GM21515 (cell line): ENCODE measurements at regions not wholly inside any gene's neighbourhood (a gene's known extent, or its start where the extent isn't known, plus 50 kb on each side); places are given as distances from the start of the nearest gene placed in this dataset.
"Not testable (repeated sequence)": the region's sequence is repeated elsewhere in the genome, so short reads cannot be mapped to it uniquely, and the experiment has no call there.

ENCODE experiments used
- ATAC-seq: cut with Tn5 transposase; IDR thresholded peaks from one replicate; pipeline ENCODE4 v1.9.1; 2021; ENCODE audit not compliant: unreplicated experiment

DNA sequence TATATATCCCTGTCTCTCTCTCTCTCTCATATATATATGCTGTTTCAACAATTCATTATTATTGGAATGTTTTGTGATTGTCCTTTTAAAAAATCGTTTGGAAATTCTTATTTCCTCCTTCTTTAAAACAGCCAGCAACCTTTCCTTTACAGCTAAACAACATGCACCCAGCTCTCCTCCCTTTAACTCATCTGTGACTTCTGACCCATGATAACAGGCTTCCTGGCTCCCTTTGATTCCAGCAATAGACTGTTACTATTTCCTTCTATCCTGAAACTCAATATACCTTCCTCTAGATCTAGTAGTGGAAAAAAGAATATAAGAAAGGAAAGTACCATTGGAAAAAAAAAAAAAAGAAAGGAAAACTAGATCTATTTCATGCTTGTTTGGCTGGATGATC, 254.7 kb upstream of the RGMB start:
- ATAC-seq: no peak

DNA sequence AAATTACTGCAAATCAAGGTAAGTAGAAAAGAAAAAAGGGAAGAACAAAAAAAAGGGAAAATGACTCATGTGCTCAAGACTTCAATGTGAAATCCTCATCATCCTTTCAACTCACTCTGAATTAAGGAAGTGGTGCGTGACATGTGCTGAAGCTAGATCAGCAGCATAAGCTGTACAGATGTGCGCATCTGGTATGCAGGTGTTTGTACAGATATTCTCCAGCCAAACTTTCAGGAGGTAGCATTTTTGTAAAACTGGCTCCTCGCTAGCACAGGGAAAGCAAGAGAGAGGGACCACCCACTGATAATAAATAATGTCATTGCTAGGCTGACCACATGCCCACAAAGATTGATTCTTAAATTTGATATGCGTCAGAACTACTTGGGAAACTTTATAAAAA, 253.9 kb upstream of the RGMB start:
- ATAC-seq: no peak

DNA sequence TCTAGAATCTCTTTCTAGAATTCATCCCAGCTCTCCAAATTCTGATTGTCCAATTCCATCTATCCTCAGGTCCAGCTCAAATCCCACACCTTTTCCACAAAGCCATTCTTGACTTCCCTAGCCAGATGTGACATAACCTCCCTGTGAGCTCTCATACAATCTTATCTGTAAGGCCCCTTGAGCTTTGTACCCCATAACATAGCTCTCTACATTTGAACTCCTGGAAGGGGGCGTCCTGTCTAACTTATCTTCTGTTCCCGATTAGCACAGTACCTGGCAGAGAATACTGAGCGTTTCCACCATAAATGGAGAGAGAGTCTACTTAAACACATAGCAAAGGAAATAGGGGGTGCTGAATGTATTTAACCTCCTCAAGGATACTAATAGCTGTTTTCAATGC, 251.6 kb upstream of the RGMB start:
- no peak for ATAC-seq

GRCh38 chr5:98524773-98525172, 248.7 kb upstream of the RGMB start:
- no peak for ATAC-seq

- ATAC-seq: no peak
Observed at GRCh38 chr5:98527846-98528245, 245.6 kb upstream of the RGMB start.

DNA sequence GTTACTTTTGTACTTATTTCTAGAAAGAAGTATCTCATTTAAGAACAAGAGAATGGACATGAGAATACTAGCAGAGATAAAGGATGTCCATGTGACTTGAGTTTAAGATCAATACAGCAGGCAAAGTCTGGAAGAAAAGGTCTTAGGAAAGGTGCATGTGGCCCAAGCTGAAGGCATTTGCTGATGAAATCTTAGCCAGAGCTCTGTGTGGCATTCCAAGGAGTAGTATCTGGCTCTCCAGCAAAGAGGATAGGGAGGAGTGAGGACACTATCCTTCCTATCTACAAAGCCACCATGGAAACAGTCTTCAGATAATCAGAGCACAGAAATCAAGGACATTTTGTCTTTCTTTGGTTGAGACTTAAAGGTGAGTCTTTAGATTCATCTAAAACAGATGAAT, 244.1 kb upstream of the RGMB start:
- no peak for ATAC-seq

DNA sequence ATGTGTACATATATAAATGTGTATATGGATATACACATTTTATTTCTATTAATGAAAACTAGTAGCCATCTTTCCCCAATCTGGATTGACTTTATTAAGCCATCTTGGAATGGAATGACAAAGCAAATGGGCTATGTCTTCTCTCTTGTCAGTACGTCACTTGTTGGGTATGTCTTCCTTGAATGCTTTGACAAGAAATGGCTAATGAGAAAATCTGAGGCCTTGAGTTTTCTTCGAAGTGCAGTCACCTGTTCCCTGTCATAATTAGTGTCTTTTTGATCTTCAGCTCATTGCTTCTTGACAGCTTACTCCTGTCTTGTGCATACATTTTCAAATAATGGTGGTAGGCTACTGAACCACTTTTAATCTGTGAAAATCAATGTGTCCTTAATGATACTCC, 243.2 kb upstream of the RGMB start:
- ATAC-seq: no peak

DNA sequence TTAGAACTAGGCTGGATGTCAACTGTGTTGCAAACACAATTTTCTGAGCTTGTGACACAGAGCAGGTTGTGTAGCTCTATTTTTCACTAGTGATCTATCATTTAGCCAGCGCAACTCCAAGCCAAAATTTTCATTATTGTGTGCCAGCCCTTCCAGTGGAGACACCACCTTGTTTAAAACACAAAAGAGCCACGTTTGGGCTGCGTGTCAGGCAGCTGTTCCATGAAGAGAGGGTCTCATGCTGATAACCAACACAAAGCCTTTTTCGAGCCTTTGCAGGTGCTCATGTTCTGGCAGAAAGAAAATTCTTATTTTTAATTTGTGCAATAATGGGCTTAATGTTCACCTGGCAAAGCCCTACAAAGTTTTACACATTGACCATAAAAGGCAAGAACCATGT, 237.6 kb upstream of the RGMB start:
- no peak for ATAC-seq

DNA sequence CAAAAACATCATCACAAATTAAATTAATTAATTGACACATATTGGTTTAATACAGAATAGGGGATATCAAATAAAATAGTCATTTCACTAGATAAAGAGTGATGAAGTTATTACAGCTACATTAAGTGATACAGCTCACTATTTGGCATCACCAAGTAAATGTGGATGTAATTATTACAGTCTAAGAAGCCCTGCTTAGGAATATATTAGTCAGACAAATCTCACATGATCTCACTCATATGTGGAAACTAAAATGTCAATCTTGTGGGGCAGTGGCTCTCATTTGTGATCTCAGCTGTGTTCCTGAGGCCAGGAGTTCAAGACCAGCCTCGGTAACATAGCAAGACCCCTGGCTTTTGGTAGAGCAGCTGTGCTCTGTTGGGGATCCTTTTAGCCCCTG, 233.4 kb upstream of the RGMB start:
- ATAC-seq: no peak

DNA sequence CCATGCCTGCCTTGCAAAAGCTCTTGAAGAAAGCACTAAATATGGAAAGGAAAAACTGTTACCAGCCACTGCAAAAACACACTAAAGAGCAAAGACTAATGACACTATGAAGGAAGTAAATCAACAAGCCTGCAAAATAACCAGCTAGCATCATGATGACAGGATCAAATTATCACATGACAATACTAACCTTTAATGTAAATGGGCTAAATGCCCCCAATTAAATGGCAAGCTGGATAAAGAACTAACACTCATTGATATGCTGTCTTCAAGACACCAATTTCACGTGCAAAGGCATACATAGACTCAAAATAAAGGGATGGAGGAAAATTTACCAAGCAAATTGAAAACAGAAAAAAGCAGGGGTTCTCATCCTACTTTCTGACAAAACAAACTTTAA, 231.8 kb upstream of the RGMB start:
- no peak for ATAC-seq

GRCh38 chr5:98543490-98543889, 230.0 kb upstream of the RGMB start:
- ATAC-seq: no peak

DNA sequence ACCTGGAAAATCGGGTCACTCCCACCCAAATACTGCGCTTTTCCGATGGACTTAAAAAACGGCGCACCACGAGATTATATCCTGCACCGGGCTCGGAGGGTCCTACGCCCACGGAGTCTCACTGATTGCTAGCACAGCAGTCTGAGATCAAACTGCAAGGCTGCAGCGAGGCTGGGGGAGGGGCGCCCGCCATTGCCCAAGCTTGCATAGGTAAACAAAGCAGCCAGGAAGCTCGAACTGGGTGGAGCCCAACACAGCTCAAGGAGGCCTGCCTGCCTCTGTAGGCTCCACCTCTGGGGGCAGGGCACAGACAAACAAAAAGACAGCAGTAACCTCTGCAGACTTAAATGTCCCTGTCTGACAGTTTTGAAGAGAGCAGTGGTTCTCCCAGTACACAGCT, 226.5 kb upstream of the RGMB start:
- not testable (repeated sequence) for ATAC-seq

GRCh38 chr5:98556712-98557111, 216.8 kb upstream of the RGMB start:
- no peak for ATAC-seq

GRCh38 chr5:98557916-98558315, 215.5 kb upstream of the RGMB start:
- ATAC-seq: no peak

DNA sequence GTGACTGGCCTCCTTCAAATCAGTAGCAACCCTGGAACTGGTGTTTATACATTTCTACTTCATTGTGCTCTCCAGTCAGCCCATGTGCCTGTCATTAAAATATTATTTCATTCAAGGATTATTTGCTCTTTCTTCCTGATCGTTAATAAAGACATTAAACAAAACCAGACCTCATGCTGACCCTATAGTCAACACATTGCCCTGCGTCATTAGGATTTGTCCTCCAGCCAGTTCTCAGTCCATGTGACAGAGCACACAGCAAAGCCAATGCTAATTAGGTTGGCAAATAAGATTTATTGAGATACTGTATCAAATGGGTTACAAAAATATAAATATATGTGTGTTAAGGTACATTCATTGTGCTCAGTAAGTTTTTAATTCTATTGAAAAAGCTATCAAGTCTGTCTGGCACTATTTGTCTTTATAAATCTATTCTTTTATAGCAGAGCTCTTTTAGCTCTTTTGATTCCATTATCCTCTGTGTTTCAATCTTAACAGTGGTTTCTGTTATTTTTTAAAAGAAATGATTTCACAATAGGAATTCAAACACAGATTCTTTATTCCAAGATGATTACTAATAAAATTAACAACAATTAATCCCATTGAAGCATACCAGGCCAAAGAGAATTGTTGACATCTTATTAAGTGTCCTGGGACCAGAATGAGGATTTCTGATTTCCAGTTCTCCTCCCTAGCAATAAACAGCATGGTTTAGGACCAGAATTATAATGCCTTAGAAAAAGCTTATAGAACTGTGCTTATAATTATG, 209.4 kb upstream of the RGMB start:
- ATAC-seq: no peak

GRCh38 chr5:98564836-98565235, 208.6 kb upstream of the RGMB start:
- ATAC-seq: no peak

DNA sequence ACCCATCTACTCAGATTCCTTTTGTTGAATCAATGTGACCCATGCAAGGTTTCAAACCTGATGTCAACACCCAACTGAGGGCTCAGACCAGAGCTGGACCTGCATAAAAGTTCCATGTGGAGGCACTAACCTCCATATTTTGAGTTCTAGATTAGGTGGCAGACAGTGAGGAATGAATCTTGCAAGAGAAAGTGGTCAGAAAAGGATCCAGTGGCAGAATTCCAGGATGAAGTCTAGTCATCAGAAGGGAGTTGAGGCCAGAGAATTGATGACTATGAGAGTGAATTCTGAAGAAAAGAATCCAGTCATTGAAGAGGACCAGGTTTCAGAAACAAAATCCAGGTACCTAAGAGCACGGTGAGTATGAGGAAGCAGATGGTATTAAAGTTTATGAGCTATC, 205.1 kb upstream of the RGMB start:
- no peak for ATAC-seq

DNA sequence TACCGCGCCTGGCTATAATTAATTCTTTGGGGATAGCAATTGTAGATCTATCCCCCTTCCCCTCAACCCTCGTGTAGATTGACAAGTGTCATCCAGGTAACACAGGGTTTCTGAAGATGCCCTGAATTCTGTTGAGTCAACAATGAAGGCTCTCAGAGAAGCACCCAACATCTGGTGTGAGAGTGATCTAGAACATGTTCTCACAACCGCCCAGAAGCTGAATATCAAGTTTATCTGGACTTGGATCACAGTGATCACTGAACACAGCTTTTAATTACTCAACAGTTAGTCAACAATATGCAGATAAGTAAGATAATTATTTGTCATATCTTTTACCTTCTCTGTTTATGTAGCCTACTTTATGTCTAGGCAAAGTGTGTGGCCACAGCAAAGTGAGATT, 204.2 kb upstream of the RGMB start:
- ATAC-seq: no peak

- ATAC-seq: no peak
Observed at GRCh38 chr5:98570010-98570409, 203.5 kb upstream of the RGMB start.

DNA sequence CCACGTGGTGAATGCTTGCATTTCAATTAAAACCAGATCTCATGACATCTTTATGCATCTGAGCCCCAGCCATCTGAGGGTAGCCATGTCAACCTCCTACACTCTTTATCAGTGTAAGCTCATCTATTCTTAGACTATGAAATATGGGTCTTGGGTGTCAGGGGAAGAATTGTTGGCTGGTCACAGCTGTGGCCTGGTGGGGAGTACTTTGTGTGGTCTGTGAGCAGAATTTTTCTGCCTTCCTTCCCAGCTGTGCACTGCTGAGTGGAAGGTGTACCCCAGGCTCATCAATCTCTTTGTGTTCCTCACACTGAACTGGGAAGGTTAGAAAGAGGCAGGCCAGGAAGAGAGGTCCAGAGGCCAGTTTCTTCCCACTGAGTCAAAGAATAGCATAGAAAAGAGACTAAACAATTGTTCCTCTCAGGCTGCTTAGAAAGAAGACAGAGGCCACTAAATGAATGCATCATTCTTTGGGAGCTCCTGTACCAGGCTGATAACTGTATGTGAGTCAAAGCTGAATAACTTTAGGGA, 202.7 kb upstream of the RGMB start:
- no peak for ATAC-seq

- no peak for ATAC-seq
Observed at GRCh38 chr5:98573834-98574320, 199.6 kb upstream of the RGMB start.

GRCh38 chr5:98576275-98576674, 197.2 kb upstream of the RGMB start:
- no peak for ATAC-seq

DNA sequence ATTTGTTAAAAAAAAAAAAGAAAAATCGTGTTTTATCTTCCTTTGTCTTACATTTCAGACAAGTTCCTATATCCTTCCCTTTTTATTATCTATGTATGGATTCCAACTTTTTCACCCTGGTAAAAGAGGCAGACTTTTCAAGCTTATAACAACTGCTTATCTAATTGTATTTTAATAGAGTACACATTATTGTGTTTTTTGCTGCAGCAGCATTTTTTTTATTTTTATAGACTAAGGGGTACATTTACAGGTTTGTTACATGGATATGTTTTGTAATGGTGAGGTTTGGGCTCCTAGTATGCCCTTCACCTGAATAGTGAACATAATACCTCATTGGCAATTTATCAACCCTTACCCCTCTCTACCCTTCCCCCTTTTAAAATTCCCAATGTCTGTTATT, 195.0 kb upstream of the RGMB start:
- ATAC-seq: no peak
